A549 (cell line): ENCODE measurements at regions not wholly inside any gene's neighbourhood (a gene's known extent, or its start where the extent isn't known, plus 50 kb on each side); places are given as distances from the start of the nearest gene placed in this dataset.
"Not testable (repeated sequence)": the region's sequence is repeated elsewhere in the genome, so short reads cannot be mapped to it uniquely, and the experiment has no call there.

ENCODE experiments used
- ATAC-seq, 2 experiments: fragments of 200-7000 bp in 1 of 2; fragments of >200 bp in 1 of 2; cut with Nextera tagmentation in 1 of 2; cut with Tn5 transposase in 1 of 2; 3 replicates each; pipeline versions ENCODE4 v1.8.0 to v1.9.1; 2018 to 2020; ENCODE audit warnings: mild to moderate bottlenecking in 1 of 2, moderate library complexity in 1 of 2
- CTCF ChIA-PET: fragments of 300-600 bp; sonication (Branson Sonifier 250); formaldehyde crosslinking; extraction: SDS; loops from one replicate; lab custom pipeline; 2021; ENCODE audit warnings: antibody characterized with exemption, inconsistent platforms; lab: Yijun Ruan, JAX
- POLR2A ChIA-PET: fragments of 350-600 bp; formaldehyde crosslinking; extraction: SDS; loops from one replicate; lab custom pipeline; 2021; ENCODE audit warnings: antibody characterized with exemption, inconsistent platforms; lab: Yijun Ruan, JAX
- DNase-seq, 2 experiments: peaks; one replicate each; pipeline versions ENCODE4 v3.0.0 to v3.0.0-alpha.2; 2011 to 2016; ENCODE audit warnings: low read depth in 1 of 2, low spot score in 1 of 2
- FAIRE-seq: peaks from 2 replicates; lab custom pipeline; 2011; peaks lifted over from hg19 to GRCh38; lab: Jason Lieb, UNC
- H3K27ac ChIP-seq, 2 experiments: fragments of >200 bp; sonication (Bioruptor Twin); formaldehyde crosslinking; 3 replicates each; pipeline ENCODE4 v1.5.1; 2016 to 2017
- H3K4me1 ChIP-seq: fragments of >200 bp; sonication (Bioruptor Twin); formaldehyde crosslinking; 3 replicates; pipeline ENCODE4 v1.6.1; 2016
- H3K4me2 ChIP-seq: fragments of >200 bp; sonication (Bioruptor Twin); formaldehyde crosslinking; 3 replicates; pipeline ENCODE4 v1.6.1; 2016
- H3K4me3 ChIP-seq: fragments of >200 bp; sonication (Bioruptor Twin); formaldehyde crosslinking; 3 replicates; pipeline ENCODE4 v1.5.1; 2016
- H3K9me3 ChIP-seq: fragments of >200 bp; sonication (Bioruptor Twin); formaldehyde crosslinking; 3 replicates; pipeline ENCODE4 v1.6.1; 2016
- BCL3 ChIP-seq: fragments of >200 bp; sonication (Bioruptor Twin); formaldehyde crosslinking; IDR thresholded peaks from 3 replicates; pipeline ENCODE4 v1.6.1; 2016
- BHLHE40 ChIP-seq: IDR thresholded peaks from 2 replicates; pipeline ENCODE4 v1.6.1; 2012; ENCODE audit warnings: low read depth, low read length, inconsistent platforms
- CBX2 ChIP-seq: fragments of 200-600 bp; sonication (generic); IDR thresholded peaks from 2 replicates; pipeline ENCODE4 v1.6.1; 2016; ENCODE audit warnings: low read depth, mild to moderate bottlenecking, borderline replicate concordance
- CBX8 ChIP-seq: fragments of 200-600 bp; sonication (generic); IDR thresholded peaks from 2 replicates; pipeline ENCODE4 v1.6.1; 2016
- EHMT2 ChIP-seq: fragments of 200-600 bp; sonication (generic); IDR thresholded peaks from 2 replicates; pipeline ENCODE4 v1.6.1; 2016; ENCODE audit warnings: antibody characterized with exemption, low read depth, mild to moderate bottlenecking, moderate library complexity
- ESRRA ChIP-seq: fragments of 150-350 bp; IDR thresholded peaks from 2 replicates; pipeline ENCODE4 v1.6.1; 2014; ENCODE audit warnings: mild to moderate bottlenecking, low read length, borderline replicate concordance
- FOSL2 ChIP-seq, 2 experiments: fragments of 450-650 bp in 1 of 2; fragments of >200 bp in 1 of 2; sonication (Bioruptor Twin) in 1 of 2; formaldehyde crosslinking; IDR thresholded peaks; 2 replicates each; pipeline versions ENCODE4 v1.5.0 to v1.6.1; 2016 to 2020; ENCODE audit warnings: mild to moderate bottlenecking in 1 of 2, moderate library complexity in 1 of 2
- HDAC2 ChIP-seq: fragments of 200-600 bp; sonication (generic); IDR thresholded peaks from 2 replicates; pipeline ENCODE4 v1.6.1; 2016
- HOXA7 ChIP-seq: fragments of 250-450 bp; sonication (Bioruptor Pico); IDR thresholded peaks from 2 replicates; pipeline ENCODE4 v1.5.0; 2020; ENCODE audit warnings: mild to moderate bottlenecking, moderate library complexity
- HOXB13 ChIP-seq: fragments of 250-450 bp; sonication (Bioruptor Pico); IDR thresholded peaks from 2 replicates; pipeline ENCODE4 v1.5.0; 2020; ENCODE audit warnings: low read depth, mild to moderate bottlenecking, moderate library complexity
- NPAS2 ChIP-seq: fragments of 250-450 bp; sonication (Bioruptor Pico); IDR thresholded peaks from 2 replicates; pipeline ENCODE4 v1.8.0; 2022; ENCODE audit warnings: mild to moderate bottlenecking, moderate library complexity, borderline replicate concordance
- PHF8 ChIP-seq: fragments of 200-600 bp; sonication (generic); IDR thresholded peaks from 2 replicates; pipeline ENCODE4 v1.6.1; 2016; ENCODE audit warnings: low read depth, mild to moderate bottlenecking, antibody characterized with exemption, moderate library complexity, borderline replicate concordance
- POLR2A ChIP-seq: IDR thresholded peaks from 2 replicates; pipeline ENCODE4 v1.6.1; 2012; ENCODE audit warnings: mild to moderate bottlenecking, low read length
- POLR2AphosphoS2 ChIP-seq: conservative IDR thresholded peaks from 2 replicates; pipeline ENCODE4 v1.6.1; 2012; ENCODE audit warnings: low read length, improper control_type of control experiment, inconsistent platforms
- RARB ChIP-seq: fragments of 250-450 bp; sonication (Bioruptor Pico); IDR thresholded peaks from 2 replicates; pipeline ENCODE4 v1.8.0; 2021; ENCODE audit warnings: mild to moderate bottlenecking, moderate library complexity
- RCOR1 ChIP-seq: fragments of 150-350 bp; IDR thresholded peaks from 2 replicates; pipeline ENCODE4 v1.6.1; 2014; ENCODE audit warnings: antibody characterized with exemption, low read length, low read depth
- TFCP2L1 ChIP-seq: fragments of 250-450 bp; sonication (Bioruptor Pico); IDR thresholded peaks from 2 replicates; pipeline ENCODE4 v1.5.0; 2021; ENCODE audit warnings: mild to moderate bottlenecking
- TP53 ChIP-seq: fragments of 250-450 bp; sonication (Bioruptor Pico); IDR thresholded peaks from 2 replicates; pipeline ENCODE4 v1.5.0; 2021; ENCODE audit warnings: mild to moderate bottlenecking, moderate library complexity
- ZC3H11A ChIP-seq: fragments of 450-650 bp; IDR thresholded peaks from 2 replicates; pipeline ENCODE4 v1.6.1; 2014; ENCODE audit warnings: antibody characterized with exemption, mild to moderate bottlenecking
- ZFP36 ChIP-seq: fragments of 450-650 bp; IDR thresholded peaks from 2 replicates; pipeline ENCODE4 v1.6.1; 2014; ENCODE audit warnings: borderline replicate concordance; ENCODE audit not compliant: partially characterized antibody
- WGBS: methylation state at CpG from one replicate; pipeline ENCODE4 v1.1.6; 2017; ENCODE audit errors: missing lambda C conversion rate; 5-methylcytosine and 5-hydroxymethylcytosine counted together
- TF ChIP-seq, protein P1 (sequence below): fragments of 250-450 bp; sonication (Bioruptor Pico); IDR thresholded peaks from 2 replicates; pipeline ENCODE4 v1.5.0; 2020; ENCODE audit warnings: low read depth, mild to moderate bottlenecking, moderate library complexity
- TF ChIP-seq, protein P2 (sequence below): fragments of 200-600 bp; sonication (generic); IDR thresholded peaks from 2 replicates; pipeline ENCODE4 v1.6.1; 2016; ENCODE audit warnings: antibody characterized with exemption, mild to moderate bottlenecking, moderate library complexity
- TF ChIP-seq, protein P3 (sequence below): fragments of 150-350 bp; IDR thresholded peaks from 2 replicates; pipeline ENCODE4 v1.6.1; 2014; ENCODE audit warnings: low read depth, mild to moderate bottlenecking, low read length
- TF ChIP-seq, protein P4 (sequence below): fragments of >200 bp; sonication (Bioruptor Twin); formaldehyde crosslinking; IDR thresholded peaks from 3 replicates; pipeline ENCODE4 v1.5.1; 2016

GRCh38 chr14:45757655-45758054 lies 504.7 kb upstream of the MIS18BP1 start:
- CTCF ChIA-PET, result no interaction called here
- H3K4me3 ChIP-seq, result no peak overlapping the region
- H3K4me1 ChIP-seq, result no peaks in the 10 kb centered on the region
- FAIRE-seq (no peak), DNase-seq (no peak), ATAC-seq (no peak)
- no peak for TF ChIP-seq CBX8
- no peak for TF ChIP-seq ESRRA
- TF ChIP-seq, protein P1, sequence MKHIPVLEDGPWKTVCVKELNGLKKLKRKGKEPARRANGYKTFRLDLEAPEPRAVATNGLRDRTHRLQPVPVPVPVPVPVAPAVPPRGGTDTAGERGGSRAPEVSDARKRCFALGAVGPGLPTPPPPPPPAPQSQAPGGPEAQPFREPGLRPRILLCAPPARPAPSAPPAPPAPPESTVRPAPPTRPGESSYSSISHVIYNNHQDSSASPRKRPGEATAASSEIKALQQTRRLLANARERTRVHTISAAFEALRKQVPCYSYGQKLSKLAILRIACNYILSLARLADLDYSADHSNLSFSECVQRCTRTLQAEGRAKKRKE, result no peak
- no peak for TF ChIP-seq BHLHE40
- no peak for TF ChIP-seq NPAS2 (CRISPR knock-in tag)
- TF ChIP-seq HDAC2, result no peak
- TF ChIP-seq, protein P2, sequence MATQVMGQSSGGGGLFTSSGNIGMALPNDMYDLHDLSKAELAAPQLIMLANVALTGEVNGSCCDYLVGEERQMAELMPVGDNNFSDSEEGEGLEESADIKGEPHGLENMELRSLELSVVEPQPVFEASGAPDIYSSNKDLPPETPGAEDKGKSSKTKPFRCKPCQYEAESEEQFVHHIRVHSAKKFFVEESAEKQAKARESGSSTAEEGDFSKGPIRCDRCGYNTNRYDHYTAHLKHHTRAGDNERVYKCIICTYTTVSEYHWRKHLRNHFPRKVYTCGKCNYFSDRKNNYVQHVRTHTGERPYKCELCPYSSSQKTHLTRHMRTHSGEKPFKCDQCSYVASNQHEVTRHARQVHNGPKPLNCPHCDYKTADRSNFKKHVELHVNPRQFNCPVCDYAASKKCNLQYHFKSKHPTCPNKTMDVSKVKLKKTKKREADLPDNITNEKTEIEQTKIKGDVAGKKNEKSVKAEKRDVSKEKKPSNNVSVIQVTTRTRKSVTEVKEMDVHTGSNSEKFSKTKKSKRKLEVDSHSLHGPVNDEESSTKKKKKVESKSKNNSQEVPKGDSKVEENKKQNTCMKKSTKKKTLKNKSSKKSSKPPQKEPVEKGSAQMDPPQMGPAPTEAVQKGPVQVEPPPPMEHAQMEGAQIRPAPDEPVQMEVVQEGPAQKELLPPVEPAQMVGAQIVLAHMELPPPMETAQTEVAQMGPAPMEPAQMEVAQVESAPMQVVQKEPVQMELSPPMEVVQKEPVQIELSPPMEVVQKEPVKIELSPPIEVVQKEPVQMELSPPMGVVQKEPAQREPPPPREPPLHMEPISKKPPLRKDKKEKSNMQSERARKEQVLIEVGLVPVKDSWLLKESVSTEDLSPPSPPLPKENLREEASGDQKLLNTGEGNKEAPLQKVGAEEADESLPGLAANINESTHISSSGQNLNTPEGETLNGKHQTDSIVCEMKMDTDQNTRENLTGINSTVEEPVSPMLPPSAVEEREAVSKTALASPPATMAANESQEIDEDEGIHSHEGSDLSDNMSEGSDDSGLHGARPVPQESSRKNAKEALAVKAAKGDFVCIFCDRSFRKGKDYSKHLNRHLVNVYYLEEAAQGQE, result no peak
- TF ChIP-seq, protein P3, sequence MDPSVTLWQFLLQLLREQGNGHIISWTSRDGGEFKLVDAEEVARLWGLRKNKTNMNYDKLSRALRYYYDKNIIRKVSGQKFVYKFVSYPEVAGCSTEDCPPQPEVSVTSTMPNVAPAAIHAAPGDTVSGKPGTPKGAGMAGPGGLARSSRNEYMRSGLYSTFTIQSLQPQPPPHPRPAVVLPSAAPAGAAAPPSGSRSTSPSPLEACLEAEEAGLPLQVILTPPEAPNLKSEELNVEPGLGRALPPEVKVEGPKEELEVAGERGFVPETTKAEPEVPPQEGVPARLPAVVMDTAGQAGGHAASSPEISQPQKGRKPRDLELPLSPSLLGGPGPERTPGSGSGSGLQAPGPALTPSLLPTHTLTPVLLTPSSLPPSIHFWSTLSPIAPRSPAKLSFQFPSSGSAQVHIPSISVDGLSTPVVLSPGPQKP, result no peak
- no peak overlapping the region for H3K4me2 ChIP-seq
- no peaks in the 10 kb centered on the region for H3K9me3 ChIP-seq
- 4% methylated on average over 4 of the region's 4 CpGs for WGBS
- POLR2A ChIA-PET, result no interaction called here
- no peak overlapping the region for H3K27ac ChIP-seq

- FAIRE-seq, H3K4me3 ChIP-seq, ATAC-seq, H3K27ac ChIP-seq, DNase-seq, H3K4me1 ChIP-seq, H3K9me3 ChIP-seq, CTCF ChIA-PET, POLR2A ChIA-PET, H3K4me2 ChIP-seq: not testable (repeated sequence)
- 28% methylated on average over 2 of the region's 2 CpGs for whole genome bisulfite sequencing
These were observed 503.4 kb upstream of the MIS18BP1 start for GRCh38 chr14:45756412-45756811.

DNA sequence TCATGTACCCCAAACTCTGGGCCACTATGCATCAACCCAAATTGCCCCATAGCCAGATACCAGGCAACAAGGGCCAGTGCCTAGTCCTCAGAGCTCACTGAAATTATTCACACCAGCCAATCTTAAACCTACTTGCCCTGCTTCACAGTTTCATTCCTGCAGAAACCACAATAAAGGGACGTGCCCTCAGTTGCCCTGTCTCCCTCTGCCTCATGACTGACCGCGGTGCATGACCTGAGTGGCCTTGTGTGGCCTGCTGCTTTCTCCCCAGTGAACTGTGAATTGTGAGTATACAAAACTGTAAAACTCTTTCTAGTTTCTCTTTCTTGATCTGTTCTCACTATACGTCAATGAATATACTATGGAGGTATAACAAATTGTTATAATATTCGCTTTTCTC lies 490.9 kb upstream of the MIS18BP1 start:
- Histone ChIP-seq H3K4me2 (no peak overlapping the region), H3K4me1 (no peaks in the 10 kb centered on the region)
- TF ChIP-seq FOSL2 (IDR thresholded peaks at IDR 0.05) (no peak), FOSL2 (CRISPR knock-in tag; IDR thresholded peaks at IDR 0.05) (no peak), CBX2 (no peak), POLR2A (no peak), HDAC2 (no peak), RARB (CRISPR knock-in tag) (no peak), ZFP36 (no peak), EHMT2 (no peak), NPAS2 (CRISPR knock-in tag) (no peak), ZC3H11A (no peak), RCOR1 (no peak), CBX8 (no peak), TP53 (CRISPR knock-in tag) (no peak), HOXB13 (no peak), POLR2AphosphoS2 (no peak), PHF8 (no peak), BCL3 (no peak), TFCP2L1 (CRISPR knock-in tag) (no peak), HOXA7 (no peak)
- TF ChIP-seq, protein P4, sequence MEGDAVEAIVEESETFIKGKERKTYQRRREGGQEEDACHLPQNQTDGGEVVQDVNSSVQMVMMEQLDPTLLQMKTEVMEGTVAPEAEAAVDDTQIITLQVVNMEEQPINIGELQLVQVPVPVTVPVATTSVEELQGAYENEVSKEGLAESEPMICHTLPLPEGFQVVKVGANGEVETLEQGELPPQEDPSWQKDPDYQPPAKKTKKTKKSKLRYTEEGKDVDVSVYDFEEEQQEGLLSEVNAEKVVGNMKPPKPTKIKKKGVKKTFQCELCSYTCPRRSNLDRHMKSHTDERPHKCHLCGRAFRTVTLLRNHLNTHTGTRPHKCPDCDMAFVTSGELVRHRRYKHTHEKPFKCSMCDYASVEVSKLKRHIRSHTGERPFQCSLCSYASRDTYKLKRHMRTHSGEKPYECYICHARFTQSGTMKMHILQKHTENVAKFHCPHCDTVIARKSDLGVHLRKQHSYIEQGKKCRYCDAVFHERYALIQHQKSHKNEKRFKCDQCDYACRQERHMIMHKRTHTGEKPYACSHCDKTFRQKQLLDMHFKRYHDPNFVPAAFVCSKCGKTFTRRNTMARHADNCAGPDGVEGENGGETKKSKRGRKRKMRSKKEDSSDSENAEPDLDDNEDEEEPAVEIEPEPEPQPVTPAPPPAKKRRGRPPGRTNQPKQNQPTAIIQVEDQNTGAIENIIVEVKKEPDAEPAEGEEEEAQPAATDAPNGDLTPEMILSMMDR, result no peak
- TF ChIP-seq, all 56 proteins: peak for 0
- ATAC-seq, result no peak
- ChIA-PET POLR2A (no interaction called here), CTCF (interaction anchor here (0.6 kb wide), 1 partner anchor 64 kb away, joined by 3 read pairs; no protein-coding TSS in a partner anchor)
- H3K4me3 ChIP-seq, result no peak overlapping the region
- no peak for FAIRE-seq
- no peak overlapping the region for H3K27ac ChIP-seq
- 11% methylated on average over 5 of the region's 5 CpGs for WGBS
- no peak for DNase-seq
- no peaks in the 10 kb centered on the region; the same call in 2 of the 3 replicates for H3K9me3 ChIP-seq
